ENCODE measurements at regions not wholly inside any gene's neighbourhood (a gene's known extent, or its start where the extent isn't known, plus 50 kb on each side); places are given as distances from the start of the nearest gene placed in this dataset.

DNA sequence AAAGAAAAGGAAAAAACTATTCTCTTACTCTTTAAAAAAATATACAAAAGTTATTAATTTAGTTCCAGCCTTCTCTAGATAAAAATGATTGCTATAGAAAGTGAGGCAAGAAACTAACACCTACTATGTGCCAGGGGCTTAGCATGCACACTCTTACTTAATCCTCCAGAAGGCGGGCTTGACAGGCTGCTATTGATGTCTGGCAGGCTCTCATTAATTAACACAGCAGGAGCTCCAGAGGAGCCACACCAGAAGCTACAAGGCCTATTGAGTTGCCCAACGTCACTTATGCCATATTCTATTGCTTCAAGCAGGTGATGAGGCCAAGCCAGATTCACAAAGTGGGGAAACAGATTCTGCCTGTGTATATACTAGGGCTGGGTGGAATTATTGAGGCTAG, 54.6 kb upstream of the CLINT1 start:
- no peak for DNase-seq (ENCODE audit: low read depth)

- DNase-seq (ENCODE audit: low read depth): no peak
These were observed 53.8 kb upstream of the CLINT1 start for GRCh38 chr5:157912621-157913325.

- DNase-seq (ENCODE audit: low read depth): no peak
These were observed 52.6 kb upstream of the CLINT1 start for GRCh38 chr5:157911568-157911967.
